H1 (cell line): ENCODE measurements at regions not wholly inside any gene's neighbourhood (a gene's known extent, or its start where the extent isn't known, plus 50 kb on each side); places are given as distances from the start of the nearest gene placed in this dataset.

Experiments
- CTCF ChIA-PET: fragments of 300-600 bp; sonication (Branson Sonifier 250); formaldehyde crosslinking; loops from one replicate; lab custom pipeline; 2021; ENCODE audit not compliant: partially characterized antibody; lab: Charles Lee
- POLR2A ChIA-PET: fragments of 300-600 bp; sonication (Branson Sonifier 250); formaldehyde crosslinking; loops from one replicate; lab custom pipeline; 2021; ENCODE audit warnings: inconsistent platforms; ENCODE audit not compliant: partially characterized antibody; lab: Charles Lee
- DNase-seq, 2 experiments: peaks; one replicate each; pipeline versions ENCODE4 v3.0.0 to v3.0.0-alpha.2; 2010 to 2022; ENCODE audit warnings: low spot score in 2 of 2, low read depth in 1 of 2, mixed read lengths in 1 of 2
- FAIRE-seq: peaks from 2 replicates; lab custom pipeline; 2011; peaks lifted over from hg19 to GRCh38; lab: Jason Lieb, UNC
- H2AFZ ChIP-seq: 2 replicates; pipeline ENCODE4 v1.8.1; 2012; ENCODE audit warnings: low read length, inconsistent platforms
- H2AK5ac ChIP-seq: 2 replicates; pipeline ENCODE4 v1.6.1; 2013; ENCODE audit warnings: low read depth, low read length
- H2BK120ac ChIP-seq: replicated peaks from 2 replicates; pipeline ENCODE3; 2013; ENCODE audit warnings: low read depth, low read length, inconsistent platforms
- H2BK12ac ChIP-seq: 2 replicates; pipeline ENCODE4 v1.6.1; 2013; ENCODE audit warnings: low read depth, low read length
- H2BK15ac ChIP-seq: 2 replicates; pipeline ENCODE4 v1.6.1; 2013; ENCODE audit warnings: low read length
- H2BK20ac ChIP-seq: 2 replicates; pipeline ENCODE4 v1.6.1; 2013; ENCODE audit warnings: low read length
- H2BK5ac ChIP-seq: 2 replicates; pipeline ENCODE4 v1.6.1; 2013; ENCODE audit warnings: low read depth, low read length
- H3K14ac ChIP-seq: 2 replicates; pipeline ENCODE4 v1.6.1; 2013; ENCODE audit warnings: inconsistent platforms; ENCODE audit not compliant: insufficient read length
- H3K18ac ChIP-seq: 2 replicates; pipeline ENCODE4 v1.6.1; 2013; ENCODE audit warnings: low read length; ENCODE audit errors: extremely low read depth
- H3K23ac ChIP-seq: 2 replicates; pipeline ENCODE4 v1.6.1; 2013; ENCODE audit warnings: inconsistent platforms; ENCODE audit not compliant: insufficient read length
- H3K23me2 ChIP-seq: 2 replicates; pipeline ENCODE4 v1.6.1; 2013; ENCODE audit warnings: low read depth, low read length
- H3K27ac ChIP-seq: 2 replicates; pipeline ENCODE4 v1.6.1; 2011; ENCODE audit warnings: low read depth, low read length, inconsistent platforms
- H3K27me3 ChIP-seq, 4 experiments: replicated peaks in 1 of 4; 1 replicate in 1 of 4; 2 replicates in 3 of 4; pipeline versions ENCODE4 v1.6.1 to v1.8.1; 2011 to 2013; ENCODE audit warnings: low read length in 3 of 4, mild to moderate bottlenecking in 3 of 4, inconsistent platforms in 2 of 4, mixed read lengths in 2 of 4, moderate library complexity in 1 of 4; ENCODE audit not compliant: control insufficient read depth in 3 of 4, insufficient read depth in 3 of 4; ENCODE audit errors: extremely low read depth in 1 of 4
- H3K36me3 ChIP-seq, 4 experiments: 2 replicates each; pipeline versions ENCODE4 v1.6.1 to v1.8.1; 2011 to 2013; ENCODE audit warnings: mild to moderate bottlenecking in 4 of 4, low read length in 3 of 4, moderate library complexity in 2 of 4, control low read depth in 1 of 4, inconsistent platforms in 1 of 4; ENCODE audit not compliant: insufficient read depth in 4 of 4, control insufficient read depth in 2 of 4
- H3K4ac ChIP-seq: replicated peaks from 2 replicates; pipeline ENCODE3; 2013; ENCODE audit warnings: low read length, low read depth, mixed read lengths, inconsistent platforms; ENCODE audit not compliant: insufficient read length
- H3K4me1 ChIP-seq, 4 experiments: replicated peaks in 1 of 4; 1 replicate in 1 of 4; 2 replicates in 3 of 4; pipeline versions ENCODE4 v1.6.1 to v1.8.1; 2011 to 2013; ENCODE audit warnings: low read length in 3 of 4, inconsistent platforms in 2 of 4, mixed read lengths in 1 of 4; ENCODE audit not compliant: insufficient read depth in 4 of 4, control insufficient read depth in 3 of 4
- H3K4me2 ChIP-seq, 2 experiments: 2 replicates each; pipeline versions ENCODE4 v1.6.1 to v1.8.1; 2011 to 2013; ENCODE audit warnings: low read depth in 2 of 2, low read length in 2 of 2, control low read depth in 1 of 2, inconsistent platforms in 1 of 2, mild to moderate bottlenecking in 1 of 2; ENCODE audit not compliant: insufficient read depth in 1 of 2
- H3K4me3 ChIP-seq, 4 experiments: fragments of 200-600, 300-600 bp in 1 of 4; sonication (generic), shearing (Covaris generic), sonication (Bioruptor Twin) in 1 of 4; 2 replicates each; pipeline versions ENCODE4 v1.5.1 to v1.8.1; 2011 to 2016; ENCODE audit warnings: low read length in 4 of 4, low read depth in 3 of 4, control low read depth in 2 of 4, inconsistent platforms in 2 of 4, mild to moderate bottlenecking in 2 of 4, mixed read lengths in 1 of 4, moderate library complexity in 1 of 4; ENCODE audit not compliant: insufficient read depth in 2 of 4; ENCODE audit errors: extremely low read depth in 1 of 4
- H3K56ac ChIP-seq: replicated peaks from 2 replicates; pipeline ENCODE3; 2013; ENCODE audit warnings: low read depth, mild to moderate bottlenecking, mixed read lengths, low read length, inconsistent platforms; ENCODE audit not compliant: insufficient read length
- H3K79me1 ChIP-seq: 2 replicates; pipeline ENCODE4 v1.6.1; 2013; ENCODE audit warnings: low read depth, low read length, control low read depth
- H3K79me2 ChIP-seq, 2 experiments: 2 replicates each; pipeline versions ENCODE4 v1.6.1 to v1.8.1; 2012 to 2013; ENCODE audit warnings: low read length in 2 of 2, mild to moderate bottlenecking in 2 of 2, inconsistent platforms in 1 of 2; ENCODE audit not compliant: insufficient read depth in 2 of 2, control insufficient read depth in 1 of 2
- H3K9ac ChIP-seq, 4 experiments: replicated peaks in 1 of 4; 1 replicate in 1 of 4; 2 replicates in 3 of 4; pipeline versions ENCODE4 v1.6.1 to v1.8.1; 2011 to 2013; ENCODE audit warnings: low read depth in 3 of 4, low read length in 3 of 4, control low read depth in 2 of 4, mild to moderate bottlenecking in 2 of 4, moderate library complexity in 2 of 4, inconsistent platforms in 1 of 4; ENCODE audit errors: extremely low read depth in 1 of 4
- H3K9me3 ChIP-seq, 2 experiments: 2 replicates each; pipeline versions ENCODE4 v1.6.1 to v1.8.1; 2012 to 2013; ENCODE audit warnings: mild to moderate bottlenecking in 2 of 2, moderate library complexity in 2 of 2, control low read depth in 1 of 2, inconsistent platforms in 1 of 2, low read depth in 1 of 2, low read length in 1 of 2, mixed read lengths in 1 of 2; ENCODE audit not compliant: insufficient read depth in 2 of 2
- H4K20me1 ChIP-seq, 2 experiments: replicated peaks in 1 of 2; 2 replicates each; pipeline versions ENCODE3 to v1.8.1; 2011 to 2013; ENCODE audit warnings: inconsistent platforms in 2 of 2, low read length in 2 of 2, mild to moderate bottlenecking in 1 of 2; ENCODE audit not compliant: insufficient read depth in 2 of 2, control insufficient read depth in 1 of 2
- H4K5ac ChIP-seq: 2 replicates; pipeline ENCODE4 v1.6.1; 2013; ENCODE audit warnings: low read length, low read depth, mixed read lengths, inconsistent platforms; ENCODE audit not compliant: insufficient read length
- H4K8ac ChIP-seq: 2 replicates; pipeline ENCODE4 v1.8.0; 2013; ENCODE audit warnings: mild to moderate bottlenecking, moderate library complexity, low read length, inconsistent platforms; ENCODE audit not compliant: insufficient read depth; ENCODE audit errors: extremely low read depth
- H4K91ac ChIP-seq: replicated peaks from 2 replicates; pipeline ENCODE3; 2013; ENCODE audit warnings: low read length, mixed read lengths, inconsistent platforms; ENCODE audit not compliant: insufficient read length
- CBX5 ChIP-seq: fragments of 300-800, 300-1000 bp; sonication (generic); IDR thresholded peaks from 2 replicates; pipeline ENCODE4 v1.7.1; 2016; ENCODE audit warnings: antibody characterized with exemption, low read length, low read depth
- CBX8 ChIP-seq: fragments of 300-800, 300-1000 bp; sonication (generic); IDR thresholded peaks from 2 replicates; pipeline ENCODE4 v1.7.1; 2016; ENCODE audit warnings: low read depth, low read length, borderline replicate concordance
- CTBP2 ChIP-seq: IDR thresholded peaks from 2 replicates; pipeline ENCODE4 v1.7.0; 2011; ENCODE audit warnings: borderline replicate concordance, mild to moderate bottlenecking, moderate library complexity, mixed read lengths, low read length; ENCODE audit not compliant: insufficient read depth, insufficient read length
- HDAC2 ChIP-seq, 2 experiments: fragments of 300-600 bp in 1 of 2; sonication (generic) in 1 of 2; IDR thresholded peaks; 2 replicates each; pipeline ENCODE4 v1.6.1; 2011 to 2012; ENCODE audit warnings: low read depth in 2 of 2, low read length in 2 of 2, mild to moderate bottlenecking in 2 of 2, moderate library complexity in 2 of 2, borderline replicate concordance in 1 of 2, inconsistent platforms in 1 of 2
- KDM4A ChIP-seq: IDR thresholded peaks from one replicate; pipeline ENCODE4 v1.7.1; 2012; ENCODE audit warnings: low read depth, mild to moderate bottlenecking, moderate library complexity, low read length, inconsistent platforms; ENCODE audit not compliant: severe bottlenecking
- NRF1 ChIP-seq: IDR thresholded peaks from 2 replicates; pipeline ENCODE4 v1.6.1; 2011; ENCODE audit warnings: mild to moderate bottlenecking, low read depth, low read length, improper control_type of control experiment
- PHF8 ChIP-seq: fragments of 200-600 bp; sonication (generic); conservative IDR thresholded peaks from 2 replicates; pipeline ENCODE4 v1.7.1; 2012; ENCODE audit warnings: low read depth, mild to moderate bottlenecking, inconsistent platforms, low read length, moderate library complexity
- POLR2A ChIP-seq, 2 experiments: IDR thresholded peaks; 1 replicate in 1 of 2; 2 replicates in 1 of 2; pipeline ENCODE4 v1.6.1; 2011; ENCODE audit warnings: low read depth in 2 of 2, low read length in 2 of 2, mild to moderate bottlenecking in 2 of 2; ENCODE audit errors: control extremely low read depth in 1 of 2
- RNF2 ChIP-seq: fragments of 200-900, 300-1000 bp; sonication (generic); IDR thresholded peaks from 2 replicates; pipeline ENCODE4 v1.7.1; 2016; ENCODE audit warnings: borderline replicate concordance, low read depth, mild to moderate bottlenecking, antibody characterized with exemption, low read length; ENCODE audit not compliant: poor library complexity, severe bottlenecking; ENCODE audit errors: missing control alignments
- SIRT6 ChIP-seq: IDR thresholded peaks from one replicate; pipeline ENCODE4 v1.7.1; 2012; ENCODE audit warnings: low read length, inconsistent platforms
- SP1 ChIP-seq: IDR thresholded peaks from 2 replicates; pipeline ENCODE4 v1.6.1; 2011; ENCODE audit warnings: low read depth, low read length
- USF2 ChIP-seq: IDR thresholded peaks from 2 replicates; pipeline ENCODE4 v1.6.1; 2011; ENCODE audit warnings: low read length, improper control_type of control experiment
- WGBS, 2 experiments: shearing (Covaris generic) in 1 of 2; methylation state at CpG; one replicate each; pipeline versions ENCODE4 v1.1.6 to v1.1.7; 2013 to 2015; ENCODE audit warnings: low lambda C conversion rate in 2 of 2, mixed read lengths in 2 of 2, inconsistent platforms in 1 of 2, low coverage in 1 of 2, missing lambda C conversion rate in 1 of 2; ENCODE audit not compliant: insufficient replicate concordance in 2 of 2, insufficient coverage in 1 of 2, insufficient read length in 1 of 2; ENCODE audit errors: extremely low coverage in 1 of 2, missing lambda C conversion rate in 1 of 2; 5-methylcytosine and 5-hydroxymethylcytosine counted together

- Histone ChIP-seq H2BK120ac (no peak overlapping the region), H4K20me1 (no peaks in the 10 kb centered on the region), H3K27ac (no peak overlapping the region), H3K4ac (no peak overlapping the region), H2BK15ac (no peak overlapping the region), H3K9ac (no peak overlapping the region), H3K18ac (no peak overlapping the region), H3K56ac (no peak overlapping the region), H4K91ac (no peak overlapping the region), H3K79me2 (no peaks in the 10 kb centered on the region), H4K8ac (no peak overlapping the region), H3K14ac (no peak overlapping the region), H2BK20ac (no peak overlapping the region), H3K36me3 (no peaks in the 10 kb centered on the region), H3K23me2 (no peaks in the 10 kb centered on the region), H3K27me3 (no peaks in the 10 kb centered on the region), H2BK5ac (no peak overlapping the region), H2BK12ac (no peak overlapping the region), H2AFZ (0 out of 2 replicates have a peak overlapping the region, but pooled peaks have one; percentile 32), H3K9me3 (peaks cover 0 to 2% of the 10 kb centered on the region in 2 experiments; a peak in 1 of 4 replicates), H3K4me3 (no peak overlapping the region), H3K4me2 (no peak overlapping the region), H2AK5ac (no peak overlapping the region), H3K23ac (no peak overlapping the region), H4K5ac (no peak overlapping the region), H3K79me1 (no peaks in the 10 kb centered on the region), H3K4me1 (peaks cover 0 to 17% (median under 1%) of the 10 kb centered on the region in 4 experiments; a peak in 2 of 7 replicates)
- DNase-seq (no peak), FAIRE-seq (no peak)
- WGBS, 2 experiments: 76% methylated on average over 8 of the region's 8 CpGs; no CpG with 5 or more reads in 1 of the 2 experiments
- CTCF ChIA-PET: no interaction called here
- POLR2A ChIA-PET: no interaction called here
- TF ChIP-seq CBX5 (no peak), POLR2A (IDR thresholded peaks at IDR 0.05; ENCODE audit: control extremely low read depth in 1 of 2, low read depth in 2 of 2, low read length in 2 of 2) (no peak), SIRT6 (no peak), RNF2 (no peak), CBX8 (no peak), USF2 (no peak), PHF8 (no peak), SP1 (no peak), HDAC2 (IDR thresholded peaks at IDR 0.05; ENCODE audit: borderline replicate concordance in 1 of 2, low read depth in 2 of 2, low read length in 2 of 2) (no peak), NRF1 (no peak), KDM4A (no peak), CTBP2 (no peak)
Measured at GRCh38 chr13:42728507-42729180, 52.7 kb upstream of the FAM216B start.
